ENCODE measurements at regions not wholly inside any gene's neighbourhood (a gene's known extent, or its start where the extent isn't known, plus 50 kb on each side); places are given as distances from the start of the nearest gene placed in this dataset.

DNA sequence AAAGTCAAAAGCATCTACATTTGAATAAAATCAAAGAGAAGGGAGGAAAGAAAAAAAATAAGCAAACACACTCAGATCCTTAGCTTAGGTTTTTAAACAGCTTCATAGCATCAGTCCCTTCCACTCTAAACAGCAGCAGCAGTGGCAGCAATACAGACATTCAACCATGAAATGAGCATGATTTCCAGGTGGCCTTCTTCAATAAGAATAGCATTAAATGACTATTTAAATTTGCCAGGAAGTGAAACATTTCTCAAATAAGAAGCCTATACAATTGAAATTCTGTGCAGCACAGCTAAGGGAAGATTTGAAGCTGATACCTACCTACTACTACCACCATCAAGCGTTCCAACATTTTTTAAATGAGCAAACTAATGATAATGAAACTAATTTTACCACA, 138.1 kb upstream of the REG3G start:
- TF ChIP-seq POLR2A (IDR thresholded peaks at IDR 0.05; ENCODE audit: low read length) (no peak), GATA1 (IDR thresholded peaks at IDR 0.05; ENCODE audit: low read depth, low read length) (no peak)
